ENCODE measurements at regions not wholly inside any gene's neighbourhood (a gene's known extent, or its start where the extent isn't known, plus 50 kb on each side); places are given as distances from the start of the nearest gene placed in this dataset.
"Not testable (repeated sequence)": the region's sequence is repeated elsewhere in the genome, so short reads cannot be mapped to it uniquely, and the experiment has no call there.

- TF ChIP-seq ZFX (IDR thresholded peaks at IDR 0.05; ENCODE audit: borderline replicate concordance) (no peak), CTCF (IDR thresholded peaks at IDR 0.05) (no peak)
- no peak overlapping the region for H3K27ac ChIP-seq
Measured at GRCh38 chr11:133650082-133650481, 117.8 kb upstream of the OPCML start.

- TF ChIP-seq ZFX (IDR thresholded peaks at IDR 0.05; ENCODE audit: borderline replicate concordance) (no peak), CTCF (IDR thresholded peaks at IDR 0.05) (no peak)
- no peak overlapping the region for H3K27ac ChIP-seq
Measured at GRCh38 chr11:133649040-133649439, 116.7 kb upstream of the OPCML start.

GRCh38 chr11:133639408-133639807 is 107.1 kb upstream of the OPCML start:
- H3K27ac ChIP-seq, result no peak overlapping the region
- TF ChIP-seq CTCF (IDR thresholded peaks at IDR 0.05) (no peak), ZFX (IDR thresholded peaks at IDR 0.05; ENCODE audit: borderline replicate concordance) (no peak)

GRCh38 chr11:133638921-133639320 is 106.6 kb upstream of the OPCML start:
- no peak overlapping the region for H3K27ac ChIP-seq
- no peak for TF ChIP-seq ZFX (IDR thresholded peaks at IDR 0.05; ENCODE audit: borderline replicate concordance)
- no peak for TF ChIP-seq CTCF (IDR thresholded peaks at IDR 0.05)

- TF ChIP-seq CTCF (IDR thresholded peaks at IDR 0.05), result no peak
- TF ChIP-seq ZFX (IDR thresholded peaks at IDR 0.05; ENCODE audit: borderline replicate concordance), result no peak
- no peak overlapping the region for H3K27ac ChIP-seq
Measured at GRCh38 chr11:133636711-133637355, 104.5 kb upstream of the OPCML start.

GRCh38 chr11:133635244-133635739 is 103.0 kb upstream of the OPCML start:
- TF ChIP-seq ZFX (IDR thresholded peaks at IDR 0.05; ENCODE audit: borderline replicate concordance) (no peak), CTCF (IDR thresholded peaks at IDR 0.05) (no peak)
- H3K27ac ChIP-seq, result no peak overlapping the region

GRCh38 chr11:133628371-133628770 is 96.1 kb upstream of the OPCML start:
- not testable (repeated sequence) for H3K27ac ChIP-seq

GRCh38 chr11:133621611-133622010 is 89.3 kb upstream of the OPCML start:
- TF ChIP-seq CTCF (IDR thresholded peaks at IDR 0.05), result no peak
- no peak for TF ChIP-seq ZFX (IDR thresholded peaks at IDR 0.05; ENCODE audit: borderline replicate concordance)

More at GRCh38 chr11:133621611-133622010, 89.3 kb upstream of the OPCML start:
- no peak overlapping the region for H3K27ac ChIP-seq
